Gastroesophageal sphincter (tissue), 3 donors: ENCODE measurements at regions not wholly inside any gene's neighbourhood (a gene's known extent, or its start where the extent isn't known, plus 50 kb on each side); places are given as distances from the start of the nearest gene placed in this dataset.

Experiments
- POLR2AphosphoS5 ChIP-seq: sonication (generic); formaldehyde crosslinking; IDR thresholded peaks from one replicate; pipeline ENCODE4 v1.6.1; 2017; ENCODE audit warnings: antibody characterized with exemption
- TF ChIP-seq, protein P1 (sequence below), 4 experiments: fragments of 200-600 bp in 2 of 4; fragments of 450-650 bp in 2 of 4; sonication (generic) in 1 of 4; IDR thresholded peaks; one replicate each; pipeline ENCODE4 v1.5.1; 2017 to 2019; ENCODE audit warnings: antibody characterized with exemption in 4 of 4, mild to moderate bottlenecking in 2 of 4, moderate library complexity in 2 of 4

DNA sequence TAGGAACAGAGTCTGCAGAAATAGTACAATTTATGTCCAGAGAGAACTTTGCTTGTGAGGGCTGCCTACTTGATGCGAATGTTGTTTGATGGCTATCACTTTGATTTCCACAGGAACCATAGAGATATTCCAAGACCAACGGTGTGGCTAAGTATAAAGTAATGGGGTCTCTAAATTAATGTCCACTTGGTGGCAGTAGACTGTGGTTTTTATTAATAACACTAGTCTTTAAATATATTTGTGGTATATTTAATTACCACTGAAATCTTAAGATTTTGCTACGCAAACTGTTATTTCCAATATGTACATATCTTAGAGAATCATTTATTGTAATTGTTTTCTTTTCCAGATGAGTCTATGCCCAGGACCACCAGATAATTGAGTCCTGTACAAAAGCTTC is 647.9 kb downstream of the PLA2G4A start:
- no peak for TF ChIP-seq POLR2AphosphoS5
- TF ChIP-seq, protein P1, sequence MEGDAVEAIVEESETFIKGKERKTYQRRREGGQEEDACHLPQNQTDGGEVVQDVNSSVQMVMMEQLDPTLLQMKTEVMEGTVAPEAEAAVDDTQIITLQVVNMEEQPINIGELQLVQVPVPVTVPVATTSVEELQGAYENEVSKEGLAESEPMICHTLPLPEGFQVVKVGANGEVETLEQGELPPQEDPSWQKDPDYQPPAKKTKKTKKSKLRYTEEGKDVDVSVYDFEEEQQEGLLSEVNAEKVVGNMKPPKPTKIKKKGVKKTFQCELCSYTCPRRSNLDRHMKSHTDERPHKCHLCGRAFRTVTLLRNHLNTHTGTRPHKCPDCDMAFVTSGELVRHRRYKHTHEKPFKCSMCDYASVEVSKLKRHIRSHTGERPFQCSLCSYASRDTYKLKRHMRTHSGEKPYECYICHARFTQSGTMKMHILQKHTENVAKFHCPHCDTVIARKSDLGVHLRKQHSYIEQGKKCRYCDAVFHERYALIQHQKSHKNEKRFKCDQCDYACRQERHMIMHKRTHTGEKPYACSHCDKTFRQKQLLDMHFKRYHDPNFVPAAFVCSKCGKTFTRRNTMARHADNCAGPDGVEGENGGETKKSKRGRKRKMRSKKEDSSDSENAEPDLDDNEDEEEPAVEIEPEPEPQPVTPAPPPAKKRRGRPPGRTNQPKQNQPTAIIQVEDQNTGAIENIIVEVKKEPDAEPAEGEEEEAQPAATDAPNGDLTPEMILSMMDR (IDR thresholded peaks at IDR 0.05), result no peak
